Left cardiac atrium (tissue), 4 donors: ENCODE measurements at regions not wholly inside any gene's neighbourhood (a gene's known extent, or its start where the extent isn't known, plus 50 kb on each side); places are given as distances from the start of the nearest gene placed in this dataset.
"Not testable (repeated sequence)": the region's sequence is repeated elsewhere in the genome, so short reads cannot be mapped to it uniquely, and the experiment has no call there.

ENCODE experiments used
- ATAC-seq, 2 donors: fragments of 200-7000 bp; cut with Tn5 transposase; one replicate each; pipeline ENCODE4 v1.9.1; 2020; ENCODE audit warnings: mild to moderate bottlenecking in 2 of 2, moderate library complexity in 2 of 2
- DNase-seq: peaks from one replicate; pipeline ENCODE4 v3.0.0-alpha.2; 2020
- intact Hi-C, 2 donors: fragments of 100-400 bp; cut with DNase I; formaldehyde crosslinking; loops; one replicate each; pipeline versions ENCODE4 v1.14.1 to v1.15.1; 2022 to 2023
- donor health status: DM: no; HTN: yes; CAD: no.
- donor health status: DM: no; HTN: yes; CAD: no; lungs with severe emphysema.
- donor health status: DM: yes; HTN: yes; CAD: no.
- donor health status: Dilated cardiomyopathy.

DNA sequence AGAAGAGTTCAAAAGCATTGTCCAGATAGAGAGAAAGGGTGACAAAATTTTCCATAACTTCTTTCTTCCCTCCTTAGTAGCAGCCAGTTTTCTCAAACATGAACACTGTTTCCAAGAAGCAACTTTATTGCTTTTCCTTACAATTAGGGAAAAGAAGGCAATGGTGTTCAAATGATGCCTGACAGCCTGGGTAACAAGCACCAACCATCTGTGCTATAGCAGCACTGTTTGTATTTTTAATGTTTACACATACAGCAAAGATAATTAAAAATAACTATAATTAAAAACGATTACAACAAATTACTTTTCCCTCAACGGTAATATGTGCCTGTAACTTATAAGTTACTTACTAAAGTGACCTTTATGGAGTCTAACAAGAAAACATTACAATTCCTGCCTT is 450.6 kb upstream of the LMO3 start:
- intact Hi-C loops: no loop called here
- no peak for DNase-seq
- ATAC-seq: no peak

GRCh38 chr12:17038923-17039322 is 433.0 kb upstream of the LMO3 start:
- DNase-seq (no peak), ATAC-seq (no peak)
- intact Hi-C loops: no loop called here

GRCh38 chr12:17035372-17035771 is 429.4 kb upstream of the LMO3 start:
- intact Hi-C loops: no loop called here
- DNase-seq (no peak), ATAC-seq (no peak)

DNA sequence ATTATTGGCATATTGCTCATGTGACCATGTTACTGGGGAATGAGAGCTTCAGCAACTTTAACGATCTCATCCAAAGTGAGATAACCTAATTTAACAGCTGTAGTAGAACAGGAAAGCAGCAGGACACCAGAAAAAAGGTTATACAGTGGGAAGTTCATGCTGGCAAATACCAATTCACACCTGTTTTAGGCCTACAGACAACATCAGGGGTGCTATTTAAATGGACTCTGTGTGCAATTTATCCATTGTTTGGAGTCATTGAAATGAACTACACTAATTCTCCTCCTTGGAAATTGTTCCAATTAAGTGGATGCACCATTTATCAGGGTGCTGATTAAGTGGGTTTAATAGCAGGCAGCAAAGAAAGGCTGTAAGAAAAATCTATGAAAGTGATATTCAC is 424.4 kb upstream of the LMO3 start:
- intact Hi-C loops: no loop called here
- ATAC-seq (no peak), DNase-seq (no peak)

GRCh38 chr12:17028348-17028747 is 422.4 kb upstream of the LMO3 start:
- intact Hi-C loops: no loop called here
- ATAC-seq: no peak
- no peak for DNase-seq

DNA sequence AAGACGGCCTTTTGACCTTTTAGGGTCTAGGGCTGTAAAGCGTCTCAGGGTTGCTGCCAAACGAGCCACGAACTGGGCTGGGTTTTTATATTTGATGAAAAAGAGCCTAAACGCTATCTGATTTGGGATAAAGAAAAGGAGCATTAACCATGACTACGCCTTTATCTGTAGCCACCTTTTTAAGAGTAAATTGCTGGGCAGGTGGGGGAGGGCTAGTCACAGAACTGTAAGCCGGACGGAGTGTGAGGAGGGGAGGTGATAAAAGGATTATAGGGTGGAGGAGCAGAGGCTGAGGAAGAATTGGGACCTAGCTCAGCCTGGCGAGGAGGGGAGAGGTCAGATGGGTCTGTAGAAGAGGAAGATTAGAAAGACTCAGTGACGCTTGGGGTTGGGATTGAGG is 419.5 kb upstream of the LMO3 start:
- ATAC-seq, DNase-seq, intact Hi-C loops: not testable (repeated sequence)

GRCh38 chr12:17020765-17021164 is 414.8 kb upstream of the LMO3 start:
- intact Hi-C loops: no loop called here
- ATAC-seq (no peak), DNase-seq (no peak)

GRCh38 chr12:17017402-17017801 is 411.4 kb upstream of the LMO3 start:
- DNase-seq (no peak), ATAC-seq (no peak)
- intact Hi-C loops: no loop called here

- no peak for ATAC-seq
- no peak for DNase-seq
- intact Hi-C loops: no loop called here
These were observed 410.3 kb upstream of the LMO3 start for GRCh38 chr12:17016116-17016864.

DNA sequence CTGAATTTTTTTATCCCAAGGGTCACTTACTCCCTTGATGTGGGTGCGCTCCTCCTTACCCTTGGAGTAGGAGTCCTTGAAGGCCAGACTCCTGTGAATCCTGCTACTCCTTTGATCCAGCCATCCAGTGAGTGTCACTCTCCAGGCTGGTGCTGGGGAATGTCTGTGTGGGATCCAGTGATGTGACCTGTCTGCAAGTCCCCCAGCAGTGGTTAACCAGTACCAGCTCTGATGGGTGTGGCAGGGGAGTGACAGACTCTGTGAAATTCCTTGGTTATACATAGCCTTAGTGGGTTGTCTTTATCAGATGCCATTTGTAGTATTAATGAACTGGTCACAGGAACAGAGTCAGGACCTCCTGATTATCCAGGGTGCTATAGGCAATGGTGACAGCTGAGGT is 409.5 kb upstream of the LMO3 start:
- no peak for ATAC-seq
- intact Hi-C loops: no loop called here
- DNase-seq: no peak

- intact Hi-C loops, ATAC-seq, DNase-seq: not testable (repeated sequence)
These were observed 401.6 kb upstream of the LMO3 start for GRCh38 chr12:17007442-17008040.

DNA sequence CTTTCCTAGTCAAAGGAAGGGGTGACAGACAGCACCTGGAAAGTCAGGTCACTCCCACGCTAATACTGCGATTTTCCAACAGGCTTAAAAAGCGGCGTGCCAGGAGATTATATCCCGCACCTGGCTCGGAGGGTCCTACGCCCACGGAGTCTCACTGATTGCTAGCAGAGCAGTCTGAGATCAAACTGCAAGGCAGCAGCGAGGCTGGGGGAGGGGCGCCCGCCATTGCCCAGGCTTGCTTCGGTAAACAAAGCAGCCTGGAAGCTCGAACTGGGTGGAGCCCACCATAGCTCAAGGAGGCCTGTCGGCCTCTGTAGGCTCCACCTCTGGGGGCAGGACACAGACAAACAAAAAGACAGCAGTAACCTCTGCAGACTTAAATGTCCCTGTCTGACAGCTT is 392.6 kb upstream of the LMO3 start:
- DNase-seq, intact Hi-C loops, ATAC-seq: not testable (repeated sequence)

- DNase-seq: no peak
- ATAC-seq: no peak
- intact Hi-C loops: no loop called here
These were observed 378.5 kb upstream of the LMO3 start for GRCh38 chr12:16984484-16984883.

DNA sequence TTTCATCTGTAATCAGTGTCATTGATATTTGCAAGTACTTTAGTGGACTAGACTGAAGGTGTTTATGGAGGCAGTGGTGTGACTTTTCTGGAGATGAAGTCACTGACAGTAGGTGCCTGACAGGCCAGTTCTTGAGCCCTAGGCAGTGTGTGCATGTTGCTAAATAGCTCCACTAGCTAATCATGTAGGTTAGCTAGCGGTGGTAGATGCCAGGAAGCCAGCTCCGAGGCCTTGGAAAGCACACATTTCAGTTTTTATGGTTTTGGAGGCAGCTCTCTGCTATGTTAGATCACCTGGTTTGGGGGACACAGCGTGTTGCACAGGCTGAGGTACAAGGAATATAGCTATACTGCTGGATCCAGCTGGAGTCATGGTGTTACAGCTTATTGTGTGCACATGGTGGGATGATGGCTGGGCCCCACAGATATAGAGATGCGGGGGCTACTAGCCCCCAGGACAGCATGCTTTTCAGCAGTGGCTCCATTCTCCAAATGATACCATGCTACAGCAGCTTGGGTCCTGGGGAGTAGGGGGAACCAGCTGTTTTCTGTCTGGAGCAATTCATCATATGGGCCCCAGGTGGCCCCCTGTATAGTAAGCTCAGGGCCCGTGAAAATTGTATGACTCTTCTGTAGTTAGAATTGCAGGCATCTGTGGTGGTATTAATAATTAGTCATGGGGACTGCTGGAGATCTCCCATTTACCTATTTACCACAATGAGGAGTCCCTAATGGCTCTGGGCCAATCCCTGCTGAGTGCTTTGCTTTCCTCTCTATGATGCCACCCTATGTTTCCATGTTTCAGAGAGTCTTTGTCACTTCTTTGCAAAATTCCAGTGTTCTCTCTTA is 367.2 kb upstream of the LMO3 start:
- intact Hi-C loops: no loop called here
- no peak for ATAC-seq
- no peak for DNase-seq

GRCh38 chr12:16962889-16963288 is 356.9 kb upstream of the LMO3 start:
- DNase-seq (no peak), ATAC-seq (no peak)
- intact Hi-C loops: no loop called here

- no peak for ATAC-seq
- DNase-seq: no peak
- intact Hi-C loops: no loop called here
These were observed 349.2 kb upstream of the LMO3 start for GRCh38 chr12:16955083-16955657.

DNA sequence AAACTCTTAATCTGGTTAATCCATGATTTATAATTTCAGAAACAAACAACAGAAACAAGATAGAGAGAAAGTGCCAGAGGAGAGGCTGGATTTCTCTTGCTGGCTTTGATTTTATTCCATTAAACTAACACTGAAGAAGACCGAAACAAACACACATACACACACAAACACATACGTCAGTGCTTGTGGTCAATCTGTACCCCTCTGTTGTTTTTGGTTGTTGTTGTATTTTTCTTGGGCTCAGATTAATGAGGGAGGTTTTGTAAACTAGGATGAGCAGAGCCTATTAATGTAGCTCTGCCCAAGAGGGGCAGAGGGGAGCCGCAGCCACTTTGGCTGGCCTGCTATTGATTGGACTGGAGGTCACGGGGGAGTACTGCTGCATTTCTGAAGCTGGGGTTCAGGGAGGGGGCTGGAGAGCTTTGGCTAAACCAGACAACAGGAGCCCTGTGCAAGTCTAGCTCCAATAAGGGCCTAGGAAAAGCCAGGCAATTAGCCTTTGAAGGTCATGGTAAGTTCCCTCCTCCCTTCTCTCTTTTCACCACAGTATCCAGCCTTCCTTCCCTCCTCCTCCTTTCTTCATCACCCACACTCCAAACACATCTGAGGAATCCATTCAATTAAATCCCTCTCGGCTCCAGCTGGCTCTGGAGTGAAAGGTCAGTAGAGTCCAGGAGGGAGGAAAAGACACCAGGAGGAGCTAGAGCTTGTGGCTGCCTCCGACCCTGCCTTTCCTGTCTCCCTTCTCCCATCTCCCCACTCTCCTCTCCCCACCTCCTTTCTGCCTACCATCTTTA is 344.1 kb upstream of the LMO3 start:
- no peak for ATAC-seq
- intact Hi-C loops: no loop called here
- DNase-seq: no peak

- intact Hi-C loops: no loop called here
- ATAC-seq: no peak
- DNase-seq: no peak
These were observed 343.4 kb upstream of the LMO3 start for GRCh38 chr12:16949371-16949770.

DNA sequence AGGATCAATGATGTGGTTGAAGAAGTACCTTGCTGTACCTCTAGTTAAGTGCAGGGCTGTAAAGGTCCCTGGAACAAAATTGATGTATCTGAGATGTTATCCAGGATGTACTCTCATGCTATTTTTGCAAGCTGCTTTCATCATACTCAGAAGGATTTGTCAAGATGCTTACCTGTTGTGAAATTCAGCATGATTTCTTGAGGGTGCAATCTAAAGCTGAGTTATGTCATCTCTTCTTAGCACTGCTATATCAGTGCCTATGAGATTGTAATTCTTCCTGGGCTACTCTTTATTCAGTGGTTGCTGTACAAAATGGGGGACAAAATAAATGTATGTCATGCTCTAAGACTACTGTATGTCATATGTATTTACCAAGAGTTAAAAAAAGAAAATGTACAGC is 340.7 kb upstream of the LMO3 start:
- ATAC-seq (no peak), DNase-seq (no peak)
- intact Hi-C loops: no loop called here
